ENCODE measurements at regions not wholly inside any gene's neighbourhood (a gene's known extent, or its start where the extent isn't known, plus 50 kb on each side); places are given as distances from the start of the nearest gene placed in this dataset.

- no peaks in the 10 kb centered on the region for H3K36me3 ChIP-seq (ENCODE audit: insufficient read depth, low read length)
- H3K9me3 ChIP-seq (ENCODE audit: low read depth, low read length), result no peaks in the 10 kb centered on the region
- no peak overlapping the region for H3K4me2 ChIP-seq (ENCODE audit: insufficient read depth, low read length)
- no peak overlapping the region for H2AFZ ChIP-seq (ENCODE audit: low read length)
- no peaks in the 10 kb centered on the region for H4K20me1 ChIP-seq (ENCODE audit: insufficient read depth, low read length)
- no peak for DNase-seq (ENCODE audit: insufficient read length, low spot score, missing footprints)
- H3K4me3 ChIP-seq (ENCODE audit: insufficient read depth, low read length), result no peak overlapping the region
- H3K27me3 ChIP-seq (ENCODE audit: insufficient read depth, low read length), result no peaks in the 10 kb centered on the region
- no peaks in the 10 kb centered on the region for H3K4me1 ChIP-seq (ENCODE audit: insufficient read depth, low read length)
- no peaks in the 10 kb centered on the region for H3K79me2 ChIP-seq (ENCODE audit: insufficient read depth, low read length)
- TF ChIP-seq CTCF (IDR thresholded peaks at IDR 0.05; ENCODE audit: extremely low read depth, low read depth, low read length), result no peak
- H3K27ac ChIP-seq (ENCODE audit: low read depth, low read length), result no peak overlapping the region
Observed at GRCh38 chr11:38687008-38687407, 2089.0 kb upstream of the RAG2 start.

- no peaks in the 10 kb centered on the region for H3K36me3 ChIP-seq (ENCODE audit: insufficient read depth, low read length)
- H3K27ac ChIP-seq (ENCODE audit: low read depth, low read length), result no peak overlapping the region
- H3K27me3 ChIP-seq (ENCODE audit: insufficient read depth, low read length), result no peaks in the 10 kb centered on the region
- DNase-seq (ENCODE audit: insufficient read length, low spot score, missing footprints), result no peak
- no peaks in the 10 kb centered on the region for H3K4me1 ChIP-seq (ENCODE audit: insufficient read depth, low read length)
- H3K4me3 ChIP-seq (ENCODE audit: insufficient read depth, low read length), result no peak overlapping the region
- H3K4me2 ChIP-seq (ENCODE audit: insufficient read depth, low read length), result no peak overlapping the region
- TF ChIP-seq CTCF (IDR thresholded peaks at IDR 0.05; ENCODE audit: extremely low read depth, low read depth, low read length), result no peak
- H3K79me2 ChIP-seq (ENCODE audit: insufficient read depth, low read length), result no peaks in the 10 kb centered on the region
- no peaks in the 10 kb centered on the region for H4K20me1 ChIP-seq (ENCODE audit: insufficient read depth, low read length)
- H2AFZ ChIP-seq (ENCODE audit: low read length), result no peak overlapping the region
- H3K9me3 ChIP-seq (ENCODE audit: low read depth, low read length), result no peaks in the 10 kb centered on the region
Observed at GRCh38 chr11:38683484-38683883, 2085.4 kb upstream of the RAG2 start.

GRCh38 chr11:38680746-38681145 lies 2082.7 kb upstream of the RAG2 start:
- Histone ChIP-seq H3K4me3 (ENCODE audit: insufficient read depth, low read length) (no peak overlapping the region), H2AFZ (ENCODE audit: low read length) (no peak overlapping the region), H3K9me3 (ENCODE audit: low read depth, low read length) (no peaks in the 10 kb centered on the region), H3K79me2 (ENCODE audit: insufficient read depth, low read length) (no peaks in the 10 kb centered on the region), H3K27ac (ENCODE audit: low read depth, low read length) (no peak overlapping the region), H3K4me2 (ENCODE audit: insufficient read depth, low read length) (no peak overlapping the region), H3K4me1 (ENCODE audit: insufficient read depth, low read length) (no peaks in the 10 kb centered on the region), H3K36me3 (ENCODE audit: insufficient read depth, low read length) (no peaks in the 10 kb centered on the region), H4K20me1 (ENCODE audit: insufficient read depth, low read length) (no peaks in the 10 kb centered on the region), H3K27me3 (ENCODE audit: insufficient read depth, low read length) (no peaks in the 10 kb centered on the region)
- no peak for TF ChIP-seq CTCF (IDR thresholded peaks at IDR 0.05; ENCODE audit: extremely low read depth, low read depth, low read length)
- no peak for DNase-seq (ENCODE audit: insufficient read length, low spot score, missing footprints)

- Histone ChIP-seq H4K20me1 (ENCODE audit: insufficient read depth, low read length) (no peaks in the 10 kb centered on the region), H3K79me2 (ENCODE audit: insufficient read depth, low read length) (no peaks in the 10 kb centered on the region), H3K4me2 (ENCODE audit: insufficient read depth, low read length) (no peak overlapping the region), H3K36me3 (ENCODE audit: insufficient read depth, low read length) (no peaks in the 10 kb centered on the region), H3K9me3 (ENCODE audit: low read depth, low read length) (no peaks in the 10 kb centered on the region), H2AFZ (ENCODE audit: low read length) (no peak overlapping the region), H3K4me1 (ENCODE audit: insufficient read depth, low read length) (no peaks in the 10 kb centered on the region), H3K27ac (ENCODE audit: low read depth, low read length) (no peak overlapping the region), H3K27me3 (ENCODE audit: insufficient read depth, low read length) (no peaks in the 10 kb centered on the region), H3K4me3 (ENCODE audit: insufficient read depth, low read length) (no peak overlapping the region)
- TF ChIP-seq CTCF (IDR thresholded peaks at IDR 0.05; ENCODE audit: extremely low read depth, low read depth, low read length), result no peak
- DNase-seq (ENCODE audit: insufficient read length, low spot score, missing footprints), result no peak
Observed at GRCh38 chr11:38680166-38680565, 2082.1 kb upstream of the RAG2 start.

Data from osteoblast (primary cell).